ENCODE measurements at regions not wholly inside any gene's neighbourhood (a gene's known extent, or its start where the extent isn't known, plus 50 kb on each side); places are given as distances from the start of the nearest gene placed in this dataset.

- 57 to 75% methylated on average over 4 of the region's 4 CpGs; no CpG with 5 or more reads in 1 of the 3 donors for WGBS, 3 donors
- no peak overlapping the region for H3K27ac ChIP-seq (ENCODE audit: low read depth, low read length)
Observed at GRCh38 chrY:7468951-7469745, 557.6 kb upstream of the AMELY start.

- 79 to 87% methylated on average over 3 of the region's 3 CpGs; no CpG with 5 or more reads in 1 of the 3 donors for WGBS, 3 donors
- H3K27ac ChIP-seq (ENCODE audit: low read depth, low read length) = no peak overlapping the region
Observed at GRCh38 chrY:7467796-7468520, 556.4 kb upstream of the AMELY start.

GRCh38 chrY:7465185-7465621 is 553.7 kb upstream of the AMELY start:
- H3K27ac ChIP-seq (ENCODE audit: low read depth, low read length) = no peak overlapping the region
- 40 to 69% methylated on average over 6 of the region's 6 CpGs; no CpG with 5 or more reads in 1 of the 3 donors for WGBS, 3 donors

GRCh38 chrY:7464742-7465141 is 553.2 kb upstream of the AMELY start:
- no peak overlapping the region for H3K27ac ChIP-seq (ENCODE audit: low read depth, low read length)
- WGBS, 3 donors = 70 to 88% methylated on average over 2 of the region's 2 CpGs; no CpG with 5 or more reads in 1 of the 3 donors

- WGBS, 3 donors = 78 to 90% methylated on average over 2 of the region's 2 CpGs; no CpG with 5 or more reads in 1 of the 3 donors
- no peak overlapping the region for H3K27ac ChIP-seq (ENCODE audit: low read depth, low read length)
Observed at GRCh38 chrY:7463711-7464110, 552.2 kb upstream of the AMELY start.

- 74 to 79% methylated on average over 2 of the region's 2 CpGs; no CpG with 5 or more reads in 1 of the 3 donors for WGBS, 3 donors
- H3K27ac ChIP-seq (ENCODE audit: low read depth, low read length) = no peak overlapping the region
Observed at GRCh38 chrY:7463196-7463595, 551.6 kb upstream of the AMELY start.

- H3K27ac ChIP-seq (ENCODE audit: low read depth, low read length) = no peak overlapping the region
- WGBS, 3 donors = 48 to 55% methylated on average over 2 of the region's 2 CpGs; no CpG with 5 or more reads in 1 of the 3 donors
Observed at GRCh38 chrY:7462657-7463056, 551.1 kb upstream of the AMELY start.

GRCh38 chrY:7461873-7462525 is 550.4 kb upstream of the AMELY start:
- no peak overlapping the region for H3K27ac ChIP-seq (ENCODE audit: low read depth, low read length)
- WGBS, 3 donors = 81 to 89% methylated on average over 4 to 6 of the region's 6 CpGs; no CpG with 5 or more reads in 1 of the 3 donors

- no peak overlapping the region for H3K27ac ChIP-seq (ENCODE audit: low read depth, low read length)
Observed at GRCh38 chrY:7459802-7460201, 548.2 kb upstream of the AMELY start.

- 24 to 40% methylated on average over 1 of the region's 1 CpG; no CpG with 5 or more reads in 1 of the 3 donors for WGBS, 3 donors
- no peak overlapping the region for H3K27ac ChIP-seq (ENCODE audit: low read depth, low read length)
Observed at GRCh38 chrY:7458301-7459078, 546.9 kb upstream of the AMELY start.

GRCh38 chrY:7457286-7458015 is 545.9 kb upstream of the AMELY start:
- H3K27ac ChIP-seq (ENCODE audit: low read depth, low read length) = no peak overlapping the region
- 74 to 87% methylated on average over 4 of the region's 4 CpGs; no CpG with 5 or more reads in 1 of the 3 donors for WGBS, 3 donors

- WGBS, 3 donors = 51 to 83% methylated on average over 4 of the region's 4 CpGs; no CpG with 5 or more reads in 1 of the 3 donors
- H3K27ac ChIP-seq (ENCODE audit: low read depth, low read length) = no peak overlapping the region
Observed at GRCh38 chrY:7455626-7456025, 544.1 kb upstream of the AMELY start.

GRCh38 chrY:7453336-7453735 is 541.8 kb upstream of the AMELY start:
- WGBS, 3 donors = 91 to 94% methylated on average over 5 of the region's 5 CpGs; no CpG with 5 or more reads in 1 of the 3 donors
- no peak overlapping the region for H3K27ac ChIP-seq (ENCODE audit: low read depth, low read length)

- 61 to 85% methylated on average over 9 of the region's 9 CpGs; no CpG with 5 or more reads in 1 of the 3 donors for WGBS, 3 donors
- no peak overlapping the region for H3K27ac ChIP-seq (ENCODE audit: low read depth, low read length)
Observed at GRCh38 chrY:7452246-7452645, 540.7 kb upstream of the AMELY start.

GRCh38 chrY:7449860-7450259 is 538.3 kb upstream of the AMELY start:
- H3K27ac ChIP-seq (ENCODE audit: low read depth, low read length) = no peak overlapping the region
- WGBS, 3 donors = 53 to 89% methylated on average over 2 of the region's 2 CpGs; no CpG with 5 or more reads in 1 of the 3 donors

GRCh38 chrY:7448687-7449086 is 537.1 kb upstream of the AMELY start:
- WGBS, 3 donors = 66% methylated on average over 3 of the region's 3 CpGs; no CpG with 5 or more reads in 1 of the 3 donors
- no peak overlapping the region for H3K27ac ChIP-seq (ENCODE audit: low read depth, low read length)

- WGBS, 3 donors = 64 to 87% methylated on average over 8 of the region's 8 CpGs; no CpG with 5 or more reads in 1 of the 3 donors
Observed at GRCh38 chrY:7447881-7448516, 536.4 kb upstream of the AMELY start.

More at GRCh38 chrY:7447881-7448516, 536.4 kb upstream of the AMELY start:
- no peak overlapping the region for H3K27ac ChIP-seq (ENCODE audit: low read depth, low read length)
